ENCODE measurements at regions not wholly inside any gene's neighbourhood (a gene's known extent, or its start where the extent isn't known, plus 50 kb on each side); places are given as distances from the start of the nearest gene placed in this dataset.
A peak's percentile ranks its signal among the peaks of the same experiment; 100 is the strongest.

GRCh38 chr16:74232806-74233465 lies 63.7 kb upstream of the PSMD7 start:
- no peak for FAIRE-seq

GRCh38 chr16:74230126-74230525 lies 66.5 kb upstream of the PSMD7 start:
- no peak for FAIRE-seq

GRCh38 chr16:74226338-74226954 lies 70.2 kb upstream of the PSMD7 start:
- peak; percentile 93 for FAIRE-seq

- FAIRE-seq, result no peak
Observed at GRCh38 chr16:74224828-74225612, 71.6 kb upstream of the PSMD7 start.

GRCh38 chr16:74221828-74222227 lies 74.8 kb upstream of the PSMD7 start:
- no peak for FAIRE-seq

- FAIRE-seq, result no peak
Observed at GRCh38 chr16:74219706-74220105, 76.9 kb upstream of the PSMD7 start.

GRCh38 chr16:74218871-74219270 lies 77.7 kb upstream of the PSMD7 start:
- no peak for FAIRE-seq

GRCh38 chr16:74216319-74216718 lies 80.3 kb upstream of the PSMD7 start:
- no peak for FAIRE-seq

GRCh38 chr16:74215249-74215648 lies 81.4 kb upstream of the PSMD7 start:
- FAIRE-seq, result no peak

GRCh38 chr16:74213372-74213771 lies 83.2 kb upstream of the PSMD7 start:
- FAIRE-seq, result no peak

GRCh38 chr16:74210245-74210644 lies 86.4 kb upstream of the PSMD7 start:
- no peak for FAIRE-seq

GRCh38 chr16:74202009-74202408 lies 94.6 kb upstream of the PSMD7 start:
- no peak for FAIRE-seq

- FAIRE-seq, result no peak
Observed at GRCh38 chr16:74201576-74201975, 95.0 kb upstream of the PSMD7 start.

GRCh38 chr16:74200921-74201320 lies 95.7 kb upstream of the PSMD7 start:
- FAIRE-seq, result no peak

GRCh38 chr16:74199842-74200124 lies 96.8 kb upstream of the PSMD7 start:
- FAIRE-seq, result no peak

GRCh38 chr16:74199066-74199841 lies 97.4 kb upstream of the PSMD7 start:
- FAIRE-seq, result no peak

- FAIRE-seq, result no peak
Observed at GRCh38 chr16:74192281-74192797, 104.3 kb upstream of the PSMD7 start.

- FAIRE-seq, result no peak
Observed at GRCh38 chr16:74190292-74190691, 106.3 kb upstream of the PSMD7 start.

GRCh38 chr16:74188856-74189255 lies 107.8 kb upstream of the PSMD7 start:
- FAIRE-seq, result no peak

- FAIRE-seq, result no peak
Observed at GRCh38 chr16:74186561-74186971, 110.0 kb upstream of the PSMD7 start.

- FAIRE-seq, result no peak
Observed at GRCh38 chr16:74184839-74185238, 111.8 kb upstream of the PSMD7 start.

GRCh38 chr16:74183601-74184360 lies 112.8 kb upstream of the PSMD7 start:
- no peak for FAIRE-seq
